ENCODE measurements at regions not wholly inside any gene's neighbourhood (a gene's known extent, or its start where the extent isn't known, plus 50 kb on each side); places are given as distances from the start of the nearest gene placed in this dataset.
"Not testable (repeated sequence)": the region's sequence is repeated elsewhere in the genome, so short reads cannot be mapped to it uniquely, and the experiment has no call there.

- no peak for DNase-seq (ENCODE audit: low read depth, low spot score)
Observed at GRCh38 chr22:33971561-33971961, 51.3 kb upstream of the LARGE1 start.

DNA sequence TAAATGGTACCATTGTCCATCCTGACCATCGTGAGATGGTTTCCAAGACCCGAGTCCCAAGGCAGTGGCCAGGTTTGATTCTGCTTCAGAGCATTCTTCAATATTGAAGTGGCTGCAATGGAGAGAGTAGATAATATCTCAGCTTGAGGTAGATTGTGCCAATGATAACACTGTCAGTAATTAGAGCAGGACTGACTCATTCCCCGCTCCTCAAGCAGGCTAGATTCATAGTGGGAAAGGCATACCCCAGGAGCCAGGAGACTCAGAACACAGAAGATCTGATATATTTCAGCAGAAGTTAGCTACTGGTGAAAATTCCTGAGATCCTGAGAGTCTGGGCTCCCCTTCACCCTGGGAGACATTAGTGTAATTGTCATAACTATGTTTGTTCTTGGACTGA lies 55.6 kb upstream of the LARGE1 start:
- no peak for DNase-seq (ENCODE audit: low read depth, low spot score)

- no peak for DNase-seq (ENCODE audit: low read depth, low spot score)
Observed at GRCh38 chr22:33983558-33983957, 63.3 kb upstream of the LARGE1 start.

- DNase-seq (ENCODE audit: low read depth, low spot score), result no peak
Observed at GRCh38 chr22:33984211-33984610, 63.9 kb upstream of the LARGE1 start.

DNA sequence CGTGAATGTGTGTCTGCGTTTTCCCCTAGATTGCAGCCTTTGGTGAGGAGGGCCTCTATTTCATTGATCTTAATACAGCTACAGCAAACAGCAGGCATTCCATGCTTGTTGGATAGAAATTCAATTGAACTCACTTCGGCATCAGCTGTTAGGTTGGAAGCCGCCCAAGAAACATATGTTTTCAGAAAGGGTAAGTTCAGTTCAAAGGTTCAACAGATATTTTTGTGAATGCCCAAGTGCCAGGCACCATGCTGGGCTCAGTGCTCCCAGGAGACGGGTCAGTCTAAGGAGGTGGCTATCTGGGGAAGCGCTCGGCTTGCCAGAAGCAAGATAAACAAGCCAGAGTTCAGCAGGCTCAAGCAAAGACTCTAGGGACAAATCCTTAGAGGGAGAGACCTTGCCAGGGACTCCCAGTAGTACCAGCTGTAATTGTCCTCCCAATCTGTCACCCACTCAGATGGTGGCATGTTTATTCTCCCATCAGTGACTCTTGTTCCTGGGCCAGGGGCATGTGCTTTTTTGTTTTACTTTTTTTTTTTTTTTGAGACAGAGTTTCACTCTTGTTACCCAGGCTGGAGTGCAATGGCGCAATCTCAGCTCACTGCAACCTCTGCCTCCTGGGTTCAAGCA lies 64.5 kb upstream of the LARGE1 start:
- no peak for DNase-seq (ENCODE audit: low read depth, low spot score)

DNA sequence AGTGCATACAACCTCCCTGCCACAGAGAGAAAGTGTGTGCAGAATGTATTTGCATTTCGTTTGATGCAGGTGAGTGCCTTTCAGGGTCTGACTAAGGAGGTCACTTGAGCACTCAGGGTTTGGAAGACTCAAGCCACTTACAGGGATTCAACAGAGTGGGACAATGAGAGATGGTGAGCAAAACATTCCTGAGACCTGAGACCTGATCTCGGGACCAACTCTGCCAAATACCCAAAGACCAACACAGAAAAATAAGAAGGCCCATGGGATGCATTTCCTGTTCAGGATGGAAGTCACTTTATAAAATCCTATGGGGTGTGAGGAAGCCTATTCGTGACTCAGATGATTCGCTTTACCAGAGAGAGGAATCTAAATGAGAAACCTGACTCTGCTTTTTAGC lies 65.2 kb upstream of the LARGE1 start:
- no peak for DNase-seq (ENCODE audit: low read depth, low spot score)

GRCh38 chr22:33986167-33986771 lies 66.0 kb upstream of the LARGE1 start:
- no peak for DNase-seq (ENCODE audit: low read depth, low spot score)

DNA sequence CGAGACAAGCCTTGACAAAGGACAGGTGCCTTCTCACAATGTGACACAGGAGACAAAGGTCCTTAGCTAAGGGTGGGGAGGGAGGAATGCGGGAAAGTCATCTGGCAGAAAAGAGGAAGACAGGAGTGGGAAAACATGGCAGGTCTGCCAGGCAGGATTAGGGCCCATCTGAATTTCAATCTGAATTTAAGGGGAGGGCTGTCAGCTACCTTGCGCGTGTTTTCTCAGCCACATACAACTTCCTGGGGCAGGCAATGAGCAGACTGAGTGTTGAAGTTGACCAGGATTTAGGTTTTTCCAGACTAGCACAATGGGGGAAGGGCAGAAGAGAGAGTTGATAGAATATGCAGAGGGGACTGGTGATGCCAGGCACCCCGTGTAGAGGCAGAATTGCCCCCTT lies 66.7 kb upstream of the LARGE1 start:
- no peak for DNase-seq (ENCODE audit: low read depth, low spot score)

- DNase-seq (ENCODE audit: low read depth, low spot score), result not testable (repeated sequence)
Observed at GRCh38 chr22:33989263-33989662, 69.0 kb upstream of the LARGE1 start.

- DNase-seq (ENCODE audit: low read depth, low spot score), result no peak
Observed at GRCh38 chr22:33991620-33992019, 71.3 kb upstream of the LARGE1 start.

GRCh38 chr22:33996824-33997223 lies 76.5 kb upstream of the LARGE1 start:
- no peak for DNase-seq (ENCODE audit: low read depth, low spot score)

DNA sequence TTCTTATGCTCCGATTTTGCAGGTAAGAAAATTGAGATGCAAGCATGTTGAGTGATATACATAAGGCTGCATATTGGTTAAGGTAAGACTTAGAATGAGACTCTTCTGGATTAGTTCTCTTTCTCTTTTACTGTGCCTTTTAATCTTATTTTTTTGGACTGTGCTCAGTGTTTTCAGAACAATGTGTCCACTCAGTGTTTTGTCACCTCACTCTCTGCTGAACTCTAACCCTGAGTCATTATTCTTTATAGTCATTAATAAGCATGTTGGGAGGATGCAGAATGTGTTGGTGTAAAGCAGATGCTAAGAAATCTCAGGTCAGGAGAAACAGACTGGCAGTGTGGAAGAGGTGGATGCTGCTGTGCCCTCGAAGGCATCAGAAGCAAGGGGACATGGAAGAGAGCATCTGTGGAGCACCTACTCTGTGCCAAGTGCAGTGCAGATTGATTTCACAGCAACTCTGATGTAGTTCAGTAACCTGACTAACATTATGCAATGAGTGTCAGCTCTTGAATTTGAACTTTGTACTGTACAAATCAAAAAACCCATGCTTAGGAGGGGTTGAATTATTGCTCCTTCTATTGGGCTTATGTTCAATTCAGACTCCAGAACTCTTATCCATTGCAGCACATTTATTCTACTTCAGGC lies 80.7 kb upstream of the LARGE1 start:
- DNase-seq (ENCODE audit: low read depth, low spot score), result no peak

DNA sequence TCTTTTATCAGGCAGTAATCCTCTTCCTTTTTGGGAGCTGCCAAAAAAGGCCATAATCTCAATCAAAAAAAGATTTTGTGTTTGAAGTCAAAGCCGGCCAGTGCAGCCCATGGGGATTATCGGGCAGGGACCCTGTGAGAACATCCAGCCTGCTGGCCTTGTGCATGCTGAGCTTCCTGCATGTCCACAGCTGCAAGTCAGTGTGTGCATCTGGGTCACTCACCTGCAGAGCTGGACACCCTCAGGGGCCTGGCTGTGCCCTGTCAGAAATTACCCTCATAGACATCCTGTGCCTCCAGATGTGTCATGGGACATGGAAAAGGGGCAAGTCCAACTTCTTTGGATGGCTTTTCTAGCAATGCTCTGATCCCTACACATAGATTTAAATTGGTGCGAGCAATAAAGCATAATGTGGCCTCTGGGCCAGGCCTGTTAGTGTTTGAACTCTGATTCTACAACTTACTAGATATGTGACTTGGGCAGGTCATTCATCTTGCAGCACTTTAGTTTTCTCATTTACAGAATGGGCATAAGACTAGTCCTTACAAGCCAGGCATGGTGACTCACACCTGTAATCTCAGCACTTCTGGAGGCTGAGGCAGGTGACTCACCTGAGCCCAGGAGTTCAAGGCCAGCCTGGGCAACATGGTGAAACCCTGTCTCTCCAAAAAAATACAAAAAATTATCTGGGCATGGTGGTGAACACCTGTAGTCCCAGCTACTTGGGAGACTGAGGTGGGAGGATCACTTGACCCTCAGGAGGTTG lies 81.6 kb upstream of the LARGE1 start:
- DNase-seq (ENCODE audit: low read depth, low spot score), result no peak

GRCh38 chr22:34004058-34004457 lies 83.8 kb upstream of the LARGE1 start:
- DNase-seq (ENCODE audit: low read depth, low spot score), result no peak

DNA sequence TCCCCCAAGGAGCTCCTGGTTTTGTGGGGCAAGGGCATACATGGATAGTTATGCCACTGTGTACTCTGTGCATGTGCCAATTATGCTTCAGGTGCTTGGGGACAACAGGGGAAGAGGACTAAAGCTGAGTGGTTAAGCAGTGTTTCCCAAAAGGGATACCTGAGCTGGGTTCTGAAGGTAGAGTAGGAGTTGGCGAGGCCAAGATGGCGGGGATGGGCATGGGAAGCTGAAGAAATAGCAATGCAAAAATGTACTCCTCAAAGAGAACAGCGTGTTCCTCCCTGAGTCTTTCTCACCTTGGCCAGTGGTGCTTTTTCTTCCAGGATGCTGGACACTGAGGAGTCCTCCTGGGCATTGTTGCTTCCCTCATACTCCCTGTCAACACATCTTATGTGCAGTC lies 90.0 kb upstream of the LARGE1 start:
- no peak for DNase-seq (ENCODE audit: low read depth, low spot score)

DNA sequence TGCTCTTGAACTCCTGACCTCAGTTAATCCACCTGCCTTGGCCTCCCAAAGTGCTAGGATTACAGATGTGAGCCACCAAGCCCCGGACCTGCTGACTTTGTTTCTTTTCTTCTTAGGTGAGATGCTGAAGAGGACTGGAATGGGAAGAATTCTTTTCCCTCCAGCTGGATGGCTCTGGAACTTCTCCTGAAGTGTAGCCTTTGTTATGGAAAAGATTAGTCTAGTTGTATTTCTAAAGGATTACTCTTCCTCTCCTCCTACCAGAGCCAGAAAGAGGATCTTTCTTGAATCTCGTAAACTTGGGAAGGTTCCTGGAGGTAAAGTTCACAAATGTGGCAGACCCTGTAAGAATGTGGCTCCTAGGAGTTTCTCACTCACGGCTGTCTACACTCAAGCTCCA lies 95.4 kb upstream of the LARGE1 start:
- peak; percentile 41 for DNase-seq (ENCODE audit: low read depth, low spot score)

GRCh38 chr22:34017205-34017604 lies 96.9 kb upstream of the LARGE1 start:
- DNase-seq (ENCODE audit: low read depth, low spot score), result no peak

DNA sequence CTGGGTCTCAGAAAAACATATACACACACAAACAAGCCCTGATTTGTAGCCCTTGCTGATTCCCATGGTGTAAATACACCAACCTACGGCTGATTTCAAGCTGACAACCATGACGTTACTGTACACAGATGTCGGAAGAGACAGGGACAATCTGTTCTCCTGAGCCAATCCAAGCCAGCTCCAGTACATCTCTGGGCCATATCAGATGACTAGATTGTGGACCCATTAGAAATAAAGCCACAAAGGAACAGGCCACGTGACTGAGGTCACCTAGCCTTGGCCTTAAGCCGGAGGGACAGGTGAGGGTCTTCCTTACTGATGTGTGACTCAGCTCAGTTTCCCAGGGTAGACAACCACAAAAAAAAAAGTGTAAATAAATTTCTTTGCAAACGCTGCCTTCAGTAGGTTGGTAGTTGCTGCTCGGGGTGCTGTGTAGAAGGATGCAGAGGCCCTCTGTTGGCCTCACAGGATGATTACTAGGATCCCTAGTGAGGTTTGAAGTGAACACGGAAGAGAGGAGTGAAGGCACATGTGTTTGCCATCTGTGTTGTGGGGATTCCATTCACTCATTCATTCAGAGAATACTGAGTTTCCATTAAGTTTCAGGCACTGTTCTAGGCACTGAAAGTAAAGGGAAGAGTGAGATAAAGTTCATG lies 99.0 kb upstream of the LARGE1 start:
- no peak for DNase-seq (ENCODE audit: low read depth, low spot score)

DNA sequence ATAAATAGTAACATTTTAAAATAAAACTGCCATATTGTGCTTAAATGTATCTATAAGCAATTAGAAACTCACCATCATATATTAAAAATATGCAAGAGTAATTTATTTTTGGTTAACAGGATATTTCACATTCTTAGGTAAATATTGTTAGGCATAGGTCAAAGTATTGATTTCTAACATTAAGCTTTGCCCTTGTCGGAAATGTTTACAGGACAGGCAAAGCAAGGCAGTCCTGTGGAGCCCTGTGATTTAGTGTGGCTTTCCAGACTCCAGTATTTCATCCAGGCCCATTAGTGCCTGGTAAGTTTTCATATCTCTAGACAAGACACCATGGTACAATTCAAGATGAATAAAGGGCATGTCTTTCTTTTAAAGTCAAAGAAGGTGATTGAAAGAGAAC lies 114.9 kb upstream of the LARGE1 start:
- DNase-seq (ENCODE audit: low read depth, low spot score), result no peak

GRCh38 chr22:34036931-34037330 lies 116.7 kb upstream of the LARGE1 start:
- no peak for DNase-seq (ENCODE audit: low read depth, low spot score)

- DNase-seq (ENCODE audit: low read depth, low spot score), result no peak
Observed at GRCh38 chr22:34038801-34039555, 118.7 kb upstream of the LARGE1 start.
